ENCODE measurements at regions not wholly inside any gene's neighbourhood (a gene's known extent, or its start where the extent isn't known, plus 50 kb on each side); places are given as distances from the start of the nearest gene placed in this dataset.
"Not testable (repeated sequence)": the region's sequence is repeated elsewhere in the genome, so short reads cannot be mapped to it uniquely, and the experiment has no call there.

DNA sequence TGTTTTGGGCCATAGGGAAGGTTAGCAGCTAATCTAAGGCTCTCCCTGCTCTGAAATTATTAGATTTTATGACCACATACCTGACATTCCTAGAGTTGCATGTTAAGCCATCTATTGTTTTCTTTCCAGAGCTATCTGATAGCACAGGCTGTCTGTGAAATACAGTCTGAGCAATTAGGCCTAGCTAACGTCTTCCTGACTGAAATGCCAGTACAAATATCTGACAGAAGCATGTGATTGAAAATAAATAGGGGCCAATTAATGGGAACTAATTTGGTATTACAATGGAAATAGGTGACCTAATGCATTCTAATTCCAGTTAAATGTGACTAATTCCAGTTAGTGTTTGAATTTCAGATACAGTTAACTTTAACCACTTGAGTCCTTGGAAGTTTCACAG is 115.2 kb downstream of the C12orf75 start:
- TF ChIP-seq, protein P1, sequence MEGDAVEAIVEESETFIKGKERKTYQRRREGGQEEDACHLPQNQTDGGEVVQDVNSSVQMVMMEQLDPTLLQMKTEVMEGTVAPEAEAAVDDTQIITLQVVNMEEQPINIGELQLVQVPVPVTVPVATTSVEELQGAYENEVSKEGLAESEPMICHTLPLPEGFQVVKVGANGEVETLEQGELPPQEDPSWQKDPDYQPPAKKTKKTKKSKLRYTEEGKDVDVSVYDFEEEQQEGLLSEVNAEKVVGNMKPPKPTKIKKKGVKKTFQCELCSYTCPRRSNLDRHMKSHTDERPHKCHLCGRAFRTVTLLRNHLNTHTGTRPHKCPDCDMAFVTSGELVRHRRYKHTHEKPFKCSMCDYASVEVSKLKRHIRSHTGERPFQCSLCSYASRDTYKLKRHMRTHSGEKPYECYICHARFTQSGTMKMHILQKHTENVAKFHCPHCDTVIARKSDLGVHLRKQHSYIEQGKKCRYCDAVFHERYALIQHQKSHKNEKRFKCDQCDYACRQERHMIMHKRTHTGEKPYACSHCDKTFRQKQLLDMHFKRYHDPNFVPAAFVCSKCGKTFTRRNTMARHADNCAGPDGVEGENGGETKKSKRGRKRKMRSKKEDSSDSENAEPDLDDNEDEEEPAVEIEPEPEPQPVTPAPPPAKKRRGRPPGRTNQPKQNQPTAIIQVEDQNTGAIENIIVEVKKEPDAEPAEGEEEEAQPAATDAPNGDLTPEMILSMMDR (IDR thresholded peaks at IDR 0.05; ENCODE audit: extremely low read depth, missing control alignments): no peak
- no peak for DNase-seq (ENCODE audit: low spot score)

DNA sequence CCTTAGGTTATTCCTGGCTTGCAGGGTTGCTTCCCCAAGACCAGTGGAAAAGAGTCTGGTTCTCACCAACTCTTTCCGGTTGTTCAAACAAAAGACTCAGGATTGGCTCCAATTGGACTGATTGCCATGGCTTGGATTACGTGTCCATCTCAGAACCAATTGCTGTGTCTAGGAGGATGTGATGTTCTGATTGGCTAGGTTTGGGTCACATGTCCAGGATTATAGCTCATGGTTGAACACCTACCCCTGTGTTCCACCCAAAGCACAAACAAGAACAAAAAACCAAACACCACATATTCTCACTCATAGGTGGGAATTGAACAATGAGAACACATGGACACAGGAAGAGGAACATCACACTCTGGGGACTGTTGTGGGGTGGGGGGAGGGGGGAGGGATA is 116.0 kb downstream of the C12orf75 start:
- DNase-seq (ENCODE audit: low spot score): not testable (repeated sequence)

DNA sequence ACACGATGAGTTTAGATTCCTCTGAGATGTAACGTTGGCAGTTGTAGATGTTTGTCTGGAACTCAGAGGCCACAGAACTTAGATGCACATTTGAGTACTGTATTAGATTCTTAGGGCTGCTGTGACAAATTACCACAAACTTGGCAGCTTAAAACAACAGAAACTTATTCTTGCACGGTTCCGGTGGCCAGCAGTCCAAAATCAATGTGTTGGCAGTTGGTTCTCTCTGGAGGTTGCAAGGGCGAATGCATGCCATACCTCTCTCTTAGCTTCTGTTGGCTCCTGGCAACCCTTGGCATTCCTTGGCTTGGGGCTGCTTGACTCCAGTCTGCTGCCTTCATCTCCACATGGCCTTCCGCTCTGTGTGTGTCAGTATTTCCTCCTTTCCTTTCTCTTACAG is 118.9 kb downstream of the C12orf75 start:
- no peak for DNase-seq (ENCODE audit: low spot score)
- TF ChIP-seq, protein P1 (IDR thresholded peaks at IDR 0.05; ENCODE audit: extremely low read depth, missing control alignments): no peak

DNA sequence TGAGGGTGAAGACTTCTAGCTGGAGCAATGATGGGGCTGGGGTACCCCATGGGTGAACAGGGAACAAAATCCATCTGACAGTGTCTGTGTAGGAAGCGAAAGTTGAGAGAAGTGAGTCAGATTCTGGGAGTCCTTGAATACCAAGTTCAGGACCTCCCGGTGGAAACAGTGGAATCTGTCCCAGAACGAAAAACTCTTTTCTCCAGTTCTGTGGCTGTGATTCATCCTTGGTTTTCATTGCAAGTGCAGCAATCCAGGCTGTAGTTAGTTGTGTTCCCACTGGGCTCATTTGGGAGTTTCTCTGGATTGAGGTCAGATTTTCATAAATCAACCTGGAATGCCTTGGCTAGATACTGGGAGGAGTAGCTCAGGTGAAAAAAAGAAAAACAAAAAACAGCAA is 120.7 kb downstream of the C12orf75 start:
- no peak for DNase-seq (ENCODE audit: low spot score)
- TF ChIP-seq, protein P1 (IDR thresholded peaks at IDR 0.05; ENCODE audit: extremely low read depth, missing control alignments): no peak

DNA sequence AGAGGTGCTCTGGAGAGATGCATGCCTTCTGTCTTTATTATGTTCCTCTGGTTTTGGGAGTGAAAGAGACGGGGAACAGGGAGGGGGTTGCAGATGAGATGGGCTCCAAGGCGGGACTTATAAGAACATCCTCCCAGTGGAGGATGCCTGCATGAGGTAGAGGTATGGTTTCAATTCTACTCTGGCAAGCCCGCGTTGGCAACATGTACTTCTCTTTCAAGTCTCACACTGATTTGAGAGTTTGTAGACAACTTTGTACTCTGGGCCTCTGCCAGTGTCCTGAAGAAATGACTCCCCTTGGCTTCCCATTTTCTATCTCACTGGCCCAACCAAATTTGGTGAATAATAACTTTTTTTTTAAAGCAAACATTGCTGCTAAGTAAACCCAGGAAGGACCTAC is 121.3 kb downstream of the C12orf75 start:
- TF ChIP-seq, protein P1 (IDR thresholded peaks at IDR 0.05; ENCODE audit: extremely low read depth, missing control alignments): no peak
- no peak for DNase-seq (ENCODE audit: low spot score)

DNA sequence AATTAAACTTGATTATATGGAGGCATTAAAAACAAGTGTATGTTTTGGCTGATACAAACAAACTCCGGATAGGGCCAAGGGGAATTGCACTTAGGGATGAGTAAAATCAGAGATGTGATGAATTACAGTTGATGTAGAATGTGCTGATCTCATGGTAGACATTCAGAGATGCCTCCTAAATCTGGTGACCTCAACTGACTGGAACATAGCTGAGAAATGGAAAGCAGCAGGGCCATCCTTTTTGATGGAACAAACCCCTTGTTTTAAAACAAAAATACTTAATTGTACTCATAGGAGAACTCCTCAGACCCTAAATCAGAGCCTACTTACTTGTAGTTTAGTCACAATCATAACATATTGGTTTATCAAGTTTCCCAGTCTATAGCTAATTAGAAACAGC is 122.8 kb downstream of the C12orf75 start:
- no peak for DNase-seq (ENCODE audit: low spot score)
- TF ChIP-seq, protein P1 (IDR thresholded peaks at IDR 0.05; ENCODE audit: extremely low read depth, missing control alignments): no peak

DNA sequence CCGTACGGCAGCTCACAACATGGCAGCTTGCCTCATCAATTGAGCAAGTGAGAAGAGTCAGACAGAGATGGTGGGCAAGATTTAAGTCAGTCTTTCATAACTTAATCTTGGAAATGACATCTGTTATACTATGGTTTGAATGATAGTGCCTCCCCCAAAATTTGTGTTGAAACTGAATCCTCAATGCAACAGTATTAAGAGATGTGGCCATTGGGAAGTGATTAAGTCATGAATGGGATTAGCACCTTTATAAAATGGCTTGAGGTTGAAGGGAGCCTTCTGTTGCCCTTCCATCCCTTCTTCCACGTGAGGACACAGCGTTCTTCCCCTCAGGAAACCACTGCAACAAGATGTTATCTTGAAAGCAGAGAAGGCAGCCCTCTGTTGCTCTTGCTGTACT is 124.2 kb downstream of the C12orf75 start:
- TF ChIP-seq, protein P1 (IDR thresholded peaks at IDR 0.05; ENCODE audit: extremely low read depth, missing control alignments): no peak
- DNase-seq (ENCODE audit: low spot score): no peak

DNA sequence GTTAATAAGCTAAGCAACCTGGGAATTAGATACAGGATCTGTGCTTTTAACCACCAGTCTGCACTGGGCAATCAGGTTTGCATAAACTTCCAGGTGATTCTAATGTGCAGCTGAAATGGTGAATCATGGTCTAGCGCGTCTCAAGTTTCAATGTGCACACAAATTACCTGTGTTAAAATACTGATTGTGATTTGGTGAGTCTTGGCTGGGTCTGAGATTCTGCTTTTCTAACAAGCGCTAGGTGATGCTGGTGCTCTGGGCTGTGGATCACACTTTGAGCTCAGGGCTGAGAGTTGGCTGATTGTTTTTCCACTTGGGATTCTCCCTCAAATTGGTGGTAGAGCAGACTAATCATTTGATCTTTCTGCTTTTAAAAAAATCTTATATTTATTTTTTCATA is 124.8 kb downstream of the C12orf75 start:
- TF ChIP-seq, protein P1 (IDR thresholded peaks at IDR 0.05; ENCODE audit: extremely low read depth, missing control alignments): no peak
- no peak for DNase-seq (ENCODE audit: low spot score)

All from GM20000 (cell line).